SIG-M5 treated with dmso at 0.1 percent for 504 hours (cell line): ENCODE measurements at regions not wholly inside any gene's neighbourhood (a gene's known extent, or its start where the extent isn't known, plus 50 kb on each side); places are given as distances from the start of the nearest gene placed in this dataset.
"Not testable (repeated sequence)": the region's sequence is repeated elsewhere in the genome, so short reads cannot be mapped to it uniquely, and the experiment has no call there.

Experiments
- DNase-seq: peaks from one replicate; lab custom pipeline; 2025; ENCODE audit not compliant: unreplicated experiment; lab: John Stamatoyannopoulos, UW

DNA sequence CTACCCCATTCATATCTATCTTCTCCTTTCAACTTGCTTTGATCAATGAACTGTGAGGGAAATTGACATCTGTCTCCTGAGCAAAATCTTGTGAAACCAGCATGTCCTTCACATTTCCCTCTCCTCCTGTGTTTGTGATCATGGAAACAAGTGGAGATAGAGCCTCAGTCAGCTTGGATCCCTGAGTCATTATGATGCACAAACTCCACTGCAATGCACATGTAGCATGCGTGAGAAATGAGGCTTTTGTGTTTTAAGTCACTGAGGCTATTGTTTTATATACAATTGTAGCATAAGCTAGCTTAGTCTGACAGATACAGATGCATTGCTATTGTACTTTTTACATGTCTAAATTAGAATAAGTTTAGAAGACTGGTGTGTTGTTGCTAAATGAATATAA is 85.2 kb upstream of the HNMT start:
- no peak for DNase-seq

DNA sequence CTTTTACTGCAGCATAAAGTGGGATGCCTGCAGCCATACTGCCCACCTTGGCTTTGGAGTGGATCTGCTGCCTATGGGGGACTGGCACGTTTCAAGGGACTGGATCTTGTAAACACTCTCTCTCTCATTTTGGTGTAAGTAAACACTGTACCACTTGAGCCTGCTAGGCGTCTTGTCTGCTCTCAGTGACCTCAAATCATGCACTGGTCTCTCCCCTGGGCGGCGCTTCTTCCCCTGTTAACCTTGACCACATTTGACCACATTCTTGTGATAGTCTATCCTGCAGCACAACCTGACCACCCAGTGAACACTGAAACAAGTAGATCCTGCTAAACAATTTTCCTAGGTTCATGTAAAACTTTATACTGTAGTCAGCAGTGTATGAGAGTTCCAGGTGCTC is 82.6 kb upstream of the HNMT start:
- no peak for DNase-seq

DNA sequence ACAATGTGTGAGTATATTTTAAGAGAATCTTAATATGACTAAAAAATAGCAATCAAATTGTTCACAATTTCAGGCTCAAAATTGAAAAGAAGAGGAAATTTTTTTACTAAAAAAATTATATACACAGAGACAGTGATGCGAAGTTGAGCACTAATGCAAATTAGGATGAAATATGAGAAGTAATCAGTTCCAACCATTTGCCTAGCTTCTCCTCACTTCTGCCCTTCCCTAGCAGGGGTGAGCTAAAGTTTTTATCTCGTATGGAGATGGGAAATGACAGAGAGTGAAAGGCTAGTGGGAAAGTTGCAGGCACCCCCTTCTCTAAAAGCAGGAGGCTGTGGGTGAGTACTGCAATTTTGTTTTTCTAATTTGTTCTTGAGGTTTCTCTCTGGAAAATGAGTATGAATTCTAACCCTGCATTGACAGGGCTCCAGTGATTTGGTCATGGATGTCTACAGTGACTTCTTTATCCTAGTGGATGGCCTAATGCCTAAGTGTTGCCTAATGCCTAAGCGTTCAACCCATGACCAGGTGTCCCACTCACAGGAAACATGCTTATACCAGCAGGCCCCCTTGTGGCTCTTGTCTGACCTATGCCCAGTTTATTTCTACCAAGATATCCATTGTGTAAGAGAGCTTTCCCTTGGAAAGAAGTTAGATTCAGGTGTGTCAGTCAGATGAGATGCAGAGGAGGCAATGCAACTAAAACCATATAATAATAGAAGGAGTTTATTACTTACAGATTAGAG is 78.0 kb upstream of the HNMT start:
- DNase-seq, result peak; percentile 6

DNA sequence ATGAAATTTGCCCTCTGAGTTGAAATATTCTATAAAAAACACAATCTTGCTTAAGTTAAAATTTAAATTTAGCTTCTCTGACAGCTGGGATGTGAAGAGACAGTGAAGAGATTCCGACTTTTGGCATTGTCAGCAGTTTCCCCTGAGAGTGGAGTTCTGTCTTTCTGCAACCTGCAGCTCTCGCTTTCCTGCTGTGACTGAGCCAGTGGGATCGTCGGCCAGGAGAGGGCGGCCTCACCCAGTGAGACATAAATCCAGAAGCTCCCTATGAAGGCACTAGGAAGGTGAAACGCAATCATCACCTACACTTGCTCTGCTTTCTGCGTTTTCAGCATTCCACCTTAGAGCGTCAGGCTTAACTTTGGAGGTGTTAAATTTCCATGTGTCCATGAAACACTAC is 75.4 kb upstream of the HNMT start:
- DNase-seq, result peak; percentile 26

DNA sequence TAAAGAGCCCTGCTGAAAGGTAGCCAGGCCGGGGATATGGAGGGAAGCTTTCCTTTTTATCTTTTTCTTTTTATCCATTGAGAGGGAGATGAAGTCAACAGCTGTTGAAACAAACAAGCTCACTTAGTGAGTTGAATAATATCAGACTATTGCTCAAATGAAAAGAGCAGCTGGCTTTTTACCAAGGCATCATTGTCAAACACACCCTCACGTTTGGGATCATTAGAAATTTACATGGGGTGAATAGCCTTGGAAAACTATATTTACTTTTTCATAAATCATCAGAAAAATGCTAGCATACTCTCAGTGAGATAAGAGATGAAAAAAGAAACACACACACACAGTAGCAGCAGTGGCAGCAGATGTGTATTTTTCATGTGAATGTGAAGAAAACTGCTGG is 71.5 kb upstream of the HNMT start:
- DNase-seq, result no peak

DNA sequence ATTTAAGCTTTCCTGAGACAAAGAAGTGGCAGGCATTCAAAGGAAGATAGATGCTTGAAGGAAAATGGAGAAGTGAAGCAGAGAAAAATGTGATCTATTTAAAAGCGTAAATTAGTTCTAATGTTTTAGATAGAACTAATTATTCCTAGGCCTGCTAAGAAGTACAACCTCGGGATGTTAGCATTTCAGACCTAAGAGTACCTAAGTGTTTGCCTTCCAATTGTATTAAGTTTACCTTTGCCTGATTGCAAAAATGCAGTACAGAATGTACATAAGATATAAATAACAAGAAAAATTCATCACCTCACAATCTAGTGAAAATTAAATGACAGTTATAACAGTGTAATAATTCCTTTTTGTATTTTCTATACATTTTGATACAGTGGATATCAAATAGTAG is 71.1 kb upstream of the HNMT start:
- no peak for DNase-seq

DNA sequence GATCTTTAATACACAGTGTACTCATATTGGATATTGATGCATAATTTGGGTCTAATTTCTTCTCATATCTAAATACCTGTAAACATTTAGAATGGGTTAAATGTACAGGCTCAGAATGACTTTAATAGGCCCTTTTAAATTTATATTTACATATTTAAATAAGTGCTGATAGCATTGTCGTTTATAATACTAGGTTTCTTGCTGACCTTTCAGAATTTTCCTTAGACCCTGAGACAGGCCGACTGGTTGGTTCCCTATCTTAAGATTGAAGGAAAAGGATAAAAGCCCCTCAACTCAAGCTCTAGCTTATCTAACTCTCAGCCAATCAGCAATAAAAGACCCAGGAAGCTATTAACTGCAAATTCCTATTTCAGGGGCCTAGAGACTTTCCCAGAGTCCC is 67.8 kb upstream of the HNMT start:
- no peak for DNase-seq

DNA sequence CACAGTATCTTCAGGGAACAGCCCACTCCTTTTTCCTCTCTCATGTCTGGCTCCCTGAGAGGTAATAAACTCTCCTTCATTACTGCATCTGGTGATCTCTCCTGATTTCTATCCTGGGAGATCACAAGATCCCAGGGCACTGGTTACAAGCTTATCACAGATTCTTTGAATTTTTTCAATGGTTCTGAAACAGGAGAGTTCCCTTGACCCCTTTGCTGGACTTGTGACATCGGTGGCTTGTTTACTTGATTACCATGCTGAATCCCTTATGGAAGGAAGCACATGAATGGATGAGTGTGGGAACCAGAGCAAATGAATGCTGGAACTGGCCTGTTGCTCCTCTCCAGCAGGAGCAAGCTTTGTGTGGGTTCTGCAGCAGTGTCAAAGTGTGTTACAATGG is 67.2 kb upstream of the HNMT start:
- DNase-seq, result no peak

DNA sequence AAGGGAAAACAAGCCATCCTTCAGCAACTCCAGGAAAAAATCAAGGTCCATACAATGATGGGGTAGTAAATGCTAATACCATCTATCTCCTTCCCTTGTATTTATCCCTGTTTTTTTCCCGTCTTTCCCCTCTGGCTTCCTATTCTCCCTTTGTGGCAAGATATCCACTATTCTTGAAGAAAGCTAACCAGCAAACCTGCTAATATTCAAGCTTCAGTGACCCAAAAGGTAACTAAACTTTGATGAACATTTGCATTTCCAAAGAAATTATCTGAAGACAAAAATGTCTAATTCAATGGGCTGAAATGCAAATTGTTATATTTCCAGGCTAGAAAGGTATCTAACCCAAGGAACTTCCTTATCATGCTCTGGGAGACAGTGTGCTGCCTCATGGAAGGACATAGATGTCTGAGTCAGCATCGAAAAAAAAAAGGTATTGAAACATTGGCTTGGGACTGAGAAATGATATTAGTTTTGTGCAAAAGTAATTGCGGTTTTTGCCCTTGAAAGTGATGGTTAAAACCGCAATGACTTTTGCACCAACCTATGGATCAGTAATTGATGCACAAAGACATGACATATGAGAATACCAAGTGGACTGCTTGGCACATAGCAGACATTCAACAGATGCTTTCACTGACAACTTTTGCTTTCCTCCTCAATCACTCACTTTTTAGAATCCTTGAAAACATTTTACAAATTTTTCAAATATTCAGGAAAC is 63.7 kb upstream of the HNMT start:
- no peak for DNase-seq

DNA sequence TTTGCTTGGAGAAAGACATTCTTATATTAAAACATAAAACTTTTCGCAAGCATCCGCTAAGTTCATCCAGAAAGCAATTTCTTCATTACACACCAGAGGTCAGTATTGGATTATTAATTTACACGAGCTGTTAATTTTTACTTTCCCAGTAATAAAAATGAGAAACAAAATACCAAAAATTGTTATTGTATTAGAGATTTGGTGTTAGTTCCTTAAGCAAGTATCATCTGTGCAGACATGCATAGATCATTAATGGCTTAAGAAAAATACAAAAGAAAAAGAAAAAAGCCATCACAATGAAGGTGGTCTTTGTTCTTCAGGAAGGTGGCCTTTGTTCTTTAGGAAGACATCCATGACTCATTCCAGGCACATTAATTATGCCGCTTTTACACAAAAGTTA is 53.6 kb upstream of the HNMT start:
- no peak for DNase-seq

DNA sequence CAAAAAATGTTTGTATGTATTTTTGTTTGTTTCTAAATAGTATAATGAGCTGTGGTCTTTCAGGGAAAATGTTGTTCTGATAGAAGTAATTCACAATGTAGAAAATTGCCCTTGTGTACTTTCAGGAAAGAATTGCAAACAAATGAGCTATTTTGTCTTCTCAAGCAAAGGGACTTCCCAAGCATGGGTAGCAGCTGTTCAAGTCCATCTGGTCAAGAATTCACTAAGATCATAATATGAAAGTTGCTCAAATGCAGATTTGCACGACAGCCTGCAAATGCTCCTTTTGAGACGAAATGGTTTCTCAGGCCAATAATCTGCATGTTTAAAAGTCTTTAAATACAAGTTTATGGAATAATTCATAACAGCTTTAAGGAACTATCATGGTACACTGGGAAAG is 51.9 kb upstream of the HNMT start:
- no peak for DNase-seq

DNA sequence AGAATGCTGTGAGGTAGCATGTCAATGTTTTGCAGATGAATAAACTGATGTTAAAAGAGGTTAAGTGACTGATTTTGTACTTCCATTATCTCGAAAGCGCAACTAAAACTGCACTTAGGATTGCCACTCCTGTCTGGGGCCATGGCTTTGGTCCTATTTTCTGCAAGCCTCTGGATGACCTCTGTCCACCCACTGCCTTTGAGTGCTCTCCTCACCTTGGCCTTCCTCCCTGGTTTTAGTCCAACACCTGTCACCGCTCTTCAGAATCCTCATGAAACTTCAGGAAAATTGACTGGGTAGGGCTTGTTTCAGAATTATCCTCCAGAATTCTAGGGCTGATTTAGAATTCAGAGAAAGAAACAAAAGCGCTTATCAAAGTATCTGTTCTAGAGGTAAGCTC is 51.1 kb upstream of the HNMT start:
- no peak for DNase-seq

DNA sequence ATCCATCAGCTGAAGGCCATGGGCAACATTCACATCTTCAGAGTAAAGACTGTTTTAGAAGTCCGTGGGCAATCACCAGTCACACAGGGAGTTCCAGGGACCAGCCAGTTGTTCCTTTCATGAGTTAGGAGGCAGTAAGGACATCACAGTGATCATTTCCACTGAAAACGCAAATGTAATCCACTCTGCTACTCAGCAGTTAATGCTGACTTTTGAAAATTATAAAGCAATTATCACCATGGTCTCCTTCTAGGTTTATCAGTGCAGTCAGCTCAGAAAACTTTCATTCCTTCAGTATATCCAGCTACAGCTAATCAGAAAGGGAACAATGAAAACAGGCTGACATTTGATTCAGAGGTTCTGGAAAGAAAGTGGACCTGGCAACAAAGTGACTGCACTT is 50.6 kb upstream of the HNMT start:
- not testable (repeated sequence) for DNase-seq
